ENCODE measurements at regions not wholly inside any gene's neighbourhood (a gene's known extent, or its start where the extent isn't known, plus 50 kb on each side); places are given as distances from the start of the nearest gene placed in this dataset.

GRCh38 chr18:56522816-56523215 is 115.6 kb downstream of the TXNL1 start:
- no peak overlapping the region for H3K4me3 ChIP-seq
- TF ChIP-seq CTCF (IDR thresholded peaks at IDR 0.05): no peak
- H3K4me1 ChIP-seq (ENCODE audit: low read depth): no peaks in the 10 kb centered on the region
- intact Hi-C loops (cut with DNase I, micrococcal nuclease): no loop called here
- no peaks in the 10 kb centered on the region for H3K9me3 ChIP-seq
- DNase-seq (no peak), ATAC-seq (no peak)
- H3K36me3 ChIP-seq (ENCODE audit: low read depth): no peaks in the 10 kb centered on the region

DNA sequence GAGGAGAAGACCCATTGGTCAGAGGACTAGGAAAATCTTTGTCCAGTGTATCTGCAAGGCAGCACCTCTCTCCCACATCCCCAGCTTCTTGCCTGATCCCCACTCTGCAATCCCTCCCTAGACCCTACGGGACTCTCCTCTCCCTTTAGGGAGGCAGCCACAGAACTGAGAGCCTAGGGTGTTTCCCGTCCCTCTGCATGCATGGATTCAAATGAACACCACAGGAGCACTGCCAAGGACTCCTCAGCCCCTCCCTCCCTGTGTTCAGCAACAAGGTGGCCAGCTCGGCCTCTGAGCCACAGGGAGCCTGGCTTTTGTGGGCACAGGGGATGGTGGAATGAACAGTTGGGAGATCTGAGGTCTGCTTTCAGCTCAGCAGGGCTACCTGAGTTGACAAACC is 117.1 kb downstream of the TXNL1 start:
- intact Hi-C loops (cut with DNase I, micrococcal nuclease): no loop called here
- Histone ChIP-seq H3K9me3 (no peaks in the 10 kb centered on the region), H3K4me1 (ENCODE audit: low read depth) (no peaks in the 10 kb centered on the region), H3K36me3 (ENCODE audit: low read depth) (no peaks in the 10 kb centered on the region), H3K4me3 (no peak overlapping the region)
- DNase-seq (no peak), ATAC-seq (no peak)
- TF ChIP-seq CTCF (IDR thresholded peaks at IDR 0.05): no peak

- H3K4me1 ChIP-seq (ENCODE audit: low read depth): no peaks in the 10 kb centered on the region
- intact Hi-C loops (cut with DNase I, micrococcal nuclease): no loop called here
- DNase-seq: no peak
- ATAC-seq: no peak
- no peak for TF ChIP-seq CTCF (IDR thresholded peaks at IDR 0.05)
- no peak overlapping the region for H3K4me3 ChIP-seq
- H3K9me3 ChIP-seq: no peaks in the 10 kb centered on the region
- H3K36me3 ChIP-seq (ENCODE audit: low read depth): no peaks in the 10 kb centered on the region
These were observed 120.6 kb downstream of the TXNL1 start for GRCh38 chr18:56517761-56518160.

DNA sequence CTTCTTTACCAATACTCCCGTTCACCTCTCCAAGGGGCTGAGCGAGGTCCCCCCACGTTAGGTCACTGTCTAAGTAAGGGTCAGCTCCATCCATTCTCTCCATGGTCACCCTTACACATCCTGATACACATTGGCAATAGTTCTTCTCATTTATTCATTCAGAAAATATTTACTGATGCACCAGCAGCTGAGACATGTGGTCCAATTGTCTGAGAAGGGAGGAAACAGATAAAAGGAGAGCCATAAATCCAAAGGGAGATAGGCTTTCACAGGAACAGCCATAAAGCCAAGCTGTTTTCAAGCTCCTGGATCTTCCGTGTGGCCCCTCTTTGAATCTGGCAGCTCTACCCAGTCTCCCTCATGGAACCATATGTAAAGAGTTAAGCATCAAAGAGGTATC is 121.2 kb downstream of the TXNL1 start:
- Histone ChIP-seq H3K4me3 (no peak overlapping the region), H3K4me1 (ENCODE audit: low read depth) (no peaks in the 10 kb centered on the region), H3K36me3 (ENCODE audit: low read depth) (no peaks in the 10 kb centered on the region), H3K9me3 (no peaks in the 10 kb centered on the region)
- intact Hi-C loops (cut with DNase I, micrococcal nuclease): no loop called here
- DNase-seq: no peak
- TF ChIP-seq CTCF (IDR thresholded peaks at IDR 0.05): no peak
- ATAC-seq: no peak

DNA sequence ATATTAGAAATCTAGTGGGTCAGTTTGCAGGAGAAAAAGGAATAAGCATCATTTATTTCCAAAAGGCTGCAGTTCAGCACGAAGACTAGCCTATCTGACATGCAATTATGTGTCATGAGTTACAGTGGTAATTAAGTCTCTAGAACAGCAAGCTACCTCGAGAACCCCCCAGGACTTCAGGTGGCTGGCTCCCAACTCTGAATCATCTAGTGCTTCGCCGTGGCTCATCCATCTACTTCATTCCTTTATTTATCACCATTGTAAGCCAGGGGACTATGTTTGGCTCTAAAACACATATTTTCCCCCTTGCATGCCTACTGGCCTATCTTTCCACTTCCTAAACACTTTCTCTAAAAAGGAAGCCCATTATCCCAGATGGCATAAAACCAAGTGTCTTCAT is 121.6 kb downstream of the TXNL1 start:
- Histone ChIP-seq H3K36me3 (ENCODE audit: low read depth) (no peaks in the 10 kb centered on the region), H3K9me3 (no peaks in the 10 kb centered on the region), H3K4me3 (no peak overlapping the region), H3K4me1 (ENCODE audit: low read depth) (no peaks in the 10 kb centered on the region)
- intact Hi-C loops (cut with DNase I, micrococcal nuclease): no loop called here
- ATAC-seq (no peak), DNase-seq (no peak)
- no peak for TF ChIP-seq CTCF (IDR thresholded peaks at IDR 0.05)

DNA sequence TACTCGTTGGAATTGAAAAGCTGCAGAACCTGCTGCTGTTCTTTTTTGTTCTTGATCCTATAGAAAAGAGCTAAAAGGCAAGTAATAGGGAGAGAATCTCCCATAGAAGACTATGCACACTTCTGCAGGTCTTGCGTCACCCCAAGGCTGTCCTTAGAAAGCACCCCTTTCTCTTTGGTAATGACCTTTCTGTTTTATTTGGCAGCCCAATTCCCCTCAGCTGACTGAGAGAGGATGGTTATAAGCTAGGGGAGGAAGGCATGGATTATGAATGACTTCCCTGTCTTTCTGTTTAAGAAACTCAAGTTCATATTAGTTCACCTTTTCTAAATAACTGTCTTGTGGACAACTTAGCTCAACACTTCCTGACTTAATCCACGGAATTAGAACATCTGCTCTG is 122.9 kb downstream of the TXNL1 start:
- DNase-seq (no peak), ATAC-seq (no peak)
- TF ChIP-seq CTCF (IDR thresholded peaks at IDR 0.05): no peak
- intact Hi-C loops (cut with DNase I, micrococcal nuclease): no loop called here
- no peaks in the 10 kb centered on the region for H3K36me3 ChIP-seq (ENCODE audit: low read depth)
- H3K9me3 ChIP-seq: no peaks in the 10 kb centered on the region
- no peak overlapping the region for H3K4me3 ChIP-seq
- no peaks in the 10 kb centered on the region for H3K4me1 ChIP-seq (ENCODE audit: low read depth)

Measured in mucosa of descending colon (tissue), 3 donors.